Endothelial cell of umbilical vein (primary cell): ENCODE measurements at regions not wholly inside any gene's neighbourhood (a gene's known extent, or its start where the extent isn't known, plus 50 kb on each side); places are given as distances from the start of the nearest gene placed in this dataset.
"Not testable (repeated sequence)": the region's sequence is repeated elsewhere in the genome, so short reads cannot be mapped to it uniquely, and the experiment has no call there.

Source experiments
- EZH2 ChIP-seq: IDR thresholded peaks from 2 replicates; pipeline ENCODE4 v1.6.1; 2012; ENCODE audit warnings: borderline replicate concordance, low read depth, mild to moderate bottlenecking, moderate library complexity, low read length, inconsistent platforms; ENCODE audit not compliant: severe bottlenecking
- JUN ChIP-seq: IDR thresholded peaks from 2 replicates; pipeline ENCODE4 v1.6.1; 2011; ENCODE audit warnings: borderline replicate concordance, low read depth; ENCODE audit not compliant: insufficient read length, insufficient read depth
- POLR2A ChIP-seq: IDR thresholded peaks from 2 replicates; pipeline ENCODE4 v1.6.1; 2012; ENCODE audit warnings: low read depth, mild to moderate bottlenecking, control low read depth, low read length
- POLR2AphosphoS5 ChIP-seq: IDR thresholded peaks from 2 replicates; pipeline ENCODE4 v1.6.1; 2012; ENCODE audit warnings: low read depth, mild to moderate bottlenecking, control low read depth, low read length, moderate library complexity; ENCODE audit not compliant: insufficient read depth
- TF ChIP-seq, protein P1 (sequence below), 2 donors: IDR thresholded peaks; 1 replicate in 1 of 2; 2 replicates in 1 of 2; pipeline ENCODE4 v1.5.1; 2011; ENCODE audit warnings: low read length in 2 of 2, mild to moderate bottlenecking in 2 of 2, moderate library complexity in 2 of 2, control low read depth in 1 of 2, inconsistent platforms in 1 of 2, low read depth in 1 of 2; ENCODE audit not compliant: insufficient read depth in 1 of 2; ENCODE audit errors: extremely low read depth in 1 of 2
- TF ChIP-seq, protein P2 (sequence below): IDR thresholded peaks from 2 replicates; pipeline ENCODE4 v1.6.1; 2011; ENCODE audit not compliant: insufficient read depth, insufficient read length

DNA sequence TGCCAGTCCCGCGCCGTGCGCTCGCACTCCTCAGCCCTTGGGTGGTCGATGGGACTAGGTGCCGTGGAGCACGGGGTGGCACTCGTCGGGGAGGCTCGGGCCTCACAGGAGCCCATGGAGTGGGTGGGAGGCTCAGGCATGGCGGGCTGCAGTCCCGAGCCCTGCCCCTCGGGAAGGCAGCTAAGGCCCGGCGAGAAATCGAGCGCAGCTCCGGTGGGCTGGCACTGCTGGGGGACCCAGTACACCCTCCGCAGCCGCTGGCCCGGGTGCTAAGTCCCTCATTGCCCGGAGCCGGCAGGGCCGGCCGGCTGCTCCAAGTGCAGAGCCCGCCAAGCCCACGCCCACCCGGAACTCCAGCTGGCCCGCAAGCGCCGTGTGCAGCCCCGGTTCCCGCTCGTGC, 756.9 kb upstream of the SOX11 start:
- TF ChIP-seq, protein P1, sequence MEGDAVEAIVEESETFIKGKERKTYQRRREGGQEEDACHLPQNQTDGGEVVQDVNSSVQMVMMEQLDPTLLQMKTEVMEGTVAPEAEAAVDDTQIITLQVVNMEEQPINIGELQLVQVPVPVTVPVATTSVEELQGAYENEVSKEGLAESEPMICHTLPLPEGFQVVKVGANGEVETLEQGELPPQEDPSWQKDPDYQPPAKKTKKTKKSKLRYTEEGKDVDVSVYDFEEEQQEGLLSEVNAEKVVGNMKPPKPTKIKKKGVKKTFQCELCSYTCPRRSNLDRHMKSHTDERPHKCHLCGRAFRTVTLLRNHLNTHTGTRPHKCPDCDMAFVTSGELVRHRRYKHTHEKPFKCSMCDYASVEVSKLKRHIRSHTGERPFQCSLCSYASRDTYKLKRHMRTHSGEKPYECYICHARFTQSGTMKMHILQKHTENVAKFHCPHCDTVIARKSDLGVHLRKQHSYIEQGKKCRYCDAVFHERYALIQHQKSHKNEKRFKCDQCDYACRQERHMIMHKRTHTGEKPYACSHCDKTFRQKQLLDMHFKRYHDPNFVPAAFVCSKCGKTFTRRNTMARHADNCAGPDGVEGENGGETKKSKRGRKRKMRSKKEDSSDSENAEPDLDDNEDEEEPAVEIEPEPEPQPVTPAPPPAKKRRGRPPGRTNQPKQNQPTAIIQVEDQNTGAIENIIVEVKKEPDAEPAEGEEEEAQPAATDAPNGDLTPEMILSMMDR (IDR thresholded peaks at IDR 0.05; ENCODE audit: extremely low read depth in 1 of 2, insufficient read depth in 1 of 2, low read depth in 1 of 2, low read length in 2 of 2): not testable (repeated sequence)
- TF ChIP-seq POLR2A, EZH2, POLR2AphosphoS5, JUN: not testable (repeated sequence)
- TF ChIP-seq, protein P2, sequence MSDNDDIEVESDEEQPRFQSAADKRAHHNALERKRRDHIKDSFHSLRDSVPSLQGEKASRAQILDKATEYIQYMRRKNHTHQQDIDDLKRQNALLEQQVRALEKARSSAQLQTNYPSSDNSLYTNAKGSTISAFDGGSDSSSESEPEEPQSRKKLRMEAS: not testable (repeated sequence)
